GM13976 (cell line): ENCODE measurements at regions not wholly inside any gene's neighbourhood (a gene's known extent, or its start where the extent isn't known, plus 50 kb on each side); places are given as distances from the start of the nearest gene placed in this dataset.

ENCODE experiments used
- DNase-seq: peaks from one replicate; pipeline ENCODE4 v3.0.0; 2012; ENCODE audit warnings: low spot score
- in situ Hi-C: fragments of 300-500 bp; cut with MboI; formaldehyde crosslinking; loops from one replicate; pipeline ENCODE4 v1.12.0; 2022; ENCODE audit warnings: low sequenced_read_pairs, mixed read lengths, inconsistent platforms; ENCODE audit not compliant: unreplicated experiment
- TF ChIP-seq, protein P1 (sequence below): IDR thresholded peaks from 2 replicates; pipeline ENCODE4 v1.5.1; 2012; ENCODE audit warnings: borderline replicate concordance, mild to moderate bottlenecking; ENCODE audit not compliant: insufficient read depth; ENCODE audit errors: extremely low read depth, missing control alignments, control extremely low read depth

DNA sequence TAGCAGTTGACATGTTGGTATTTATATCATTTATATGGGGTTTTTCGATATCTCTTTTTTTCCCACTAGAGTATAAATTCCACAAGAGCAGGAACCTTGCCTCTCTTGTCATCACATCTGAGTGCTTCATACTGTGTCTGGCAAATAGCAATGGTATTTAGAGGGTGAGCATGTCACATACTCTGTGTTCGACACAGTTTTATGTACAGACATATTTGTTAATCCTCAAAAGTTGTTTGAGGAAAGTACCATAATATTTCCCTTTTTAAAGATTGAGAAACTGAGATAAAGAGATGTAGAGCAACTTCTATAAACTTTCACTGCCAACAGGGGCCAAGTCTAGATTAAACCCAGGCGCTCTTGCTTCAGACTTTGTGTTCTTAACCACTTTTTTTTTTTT lies 324.6 kb upstream of the PDGFD start:
- in situ Hi-C loops: no loop called here
- DNase-seq: no peak
- TF ChIP-seq, protein P1, sequence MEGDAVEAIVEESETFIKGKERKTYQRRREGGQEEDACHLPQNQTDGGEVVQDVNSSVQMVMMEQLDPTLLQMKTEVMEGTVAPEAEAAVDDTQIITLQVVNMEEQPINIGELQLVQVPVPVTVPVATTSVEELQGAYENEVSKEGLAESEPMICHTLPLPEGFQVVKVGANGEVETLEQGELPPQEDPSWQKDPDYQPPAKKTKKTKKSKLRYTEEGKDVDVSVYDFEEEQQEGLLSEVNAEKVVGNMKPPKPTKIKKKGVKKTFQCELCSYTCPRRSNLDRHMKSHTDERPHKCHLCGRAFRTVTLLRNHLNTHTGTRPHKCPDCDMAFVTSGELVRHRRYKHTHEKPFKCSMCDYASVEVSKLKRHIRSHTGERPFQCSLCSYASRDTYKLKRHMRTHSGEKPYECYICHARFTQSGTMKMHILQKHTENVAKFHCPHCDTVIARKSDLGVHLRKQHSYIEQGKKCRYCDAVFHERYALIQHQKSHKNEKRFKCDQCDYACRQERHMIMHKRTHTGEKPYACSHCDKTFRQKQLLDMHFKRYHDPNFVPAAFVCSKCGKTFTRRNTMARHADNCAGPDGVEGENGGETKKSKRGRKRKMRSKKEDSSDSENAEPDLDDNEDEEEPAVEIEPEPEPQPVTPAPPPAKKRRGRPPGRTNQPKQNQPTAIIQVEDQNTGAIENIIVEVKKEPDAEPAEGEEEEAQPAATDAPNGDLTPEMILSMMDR: no peak

DNA sequence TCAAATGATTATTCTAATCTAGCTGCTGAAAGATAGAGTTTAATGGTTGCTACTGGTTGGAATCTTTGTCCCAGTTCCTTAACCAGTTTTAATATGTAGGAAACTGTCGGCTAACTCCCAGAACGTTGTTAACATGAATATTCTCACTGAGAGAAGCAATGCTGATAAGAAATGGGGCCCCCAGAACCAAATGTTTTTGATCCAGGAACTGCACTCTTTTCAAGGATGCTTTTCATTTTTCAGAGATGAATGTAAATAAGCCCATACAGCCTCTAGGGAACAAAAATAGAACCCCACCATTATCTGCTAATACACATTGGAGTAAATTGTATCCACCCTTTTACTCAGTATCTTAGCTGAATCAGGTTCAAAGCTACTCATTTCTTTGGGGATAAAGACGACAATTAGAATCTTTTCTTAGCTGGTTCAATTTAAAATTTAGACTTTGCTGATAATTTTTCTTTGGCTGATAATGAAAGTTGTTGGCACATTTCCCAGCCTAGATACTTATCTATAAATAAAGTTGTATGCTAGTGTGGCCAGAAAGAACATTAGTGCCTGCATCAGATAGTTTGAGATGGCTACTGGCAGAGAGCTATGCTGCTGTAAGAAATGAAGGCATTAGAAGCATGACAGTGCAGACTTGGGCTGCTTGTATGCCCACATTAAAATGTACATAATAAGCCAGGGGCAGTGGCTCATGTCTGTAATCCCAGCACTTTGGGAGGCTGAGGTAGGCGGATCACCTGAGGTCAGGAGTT lies 323.3 kb upstream of the PDGFD start:
- in situ Hi-C loops: no loop called here
- no peak for DNase-seq
- TF ChIP-seq, protein P1: no peak

DNA sequence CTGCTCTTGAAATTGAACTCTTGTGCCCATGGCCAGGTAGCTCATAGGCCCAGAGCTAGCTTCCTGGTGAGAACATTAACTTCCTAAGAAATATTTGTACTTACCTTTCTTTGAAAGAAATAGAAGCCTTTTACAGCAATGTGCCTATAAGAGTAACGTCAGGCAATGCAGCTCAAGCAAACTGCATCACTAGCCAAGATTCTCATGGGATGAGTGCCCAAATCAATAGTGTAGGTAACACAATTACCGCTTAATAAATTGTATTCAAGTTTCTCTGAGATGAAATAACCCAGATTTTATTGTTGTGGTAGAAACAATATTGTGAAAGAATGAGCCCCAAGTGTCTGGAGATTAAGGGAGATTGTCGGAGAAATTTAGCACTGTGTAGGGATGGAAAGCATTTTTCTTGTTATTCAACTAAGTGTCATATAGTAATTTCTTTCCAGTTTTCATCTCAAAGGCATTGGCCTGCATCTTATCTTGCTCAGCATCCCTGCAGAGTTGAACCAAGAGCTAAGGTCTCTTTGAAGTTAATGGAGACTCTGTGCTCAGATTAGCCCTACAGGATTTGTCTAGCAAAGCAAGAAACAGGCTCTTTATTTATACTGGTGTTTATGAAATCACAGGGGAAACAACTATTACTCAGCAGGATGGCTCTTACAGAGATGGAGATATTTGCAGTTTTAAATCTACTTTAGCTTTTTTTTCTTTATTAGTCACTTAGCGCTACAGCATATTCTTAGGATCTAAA lies 321.0 kb upstream of the PDGFD start:
- DNase-seq: no peak
- TF ChIP-seq, protein P1: no peak
- in situ Hi-C loops: no loop called here

DNA sequence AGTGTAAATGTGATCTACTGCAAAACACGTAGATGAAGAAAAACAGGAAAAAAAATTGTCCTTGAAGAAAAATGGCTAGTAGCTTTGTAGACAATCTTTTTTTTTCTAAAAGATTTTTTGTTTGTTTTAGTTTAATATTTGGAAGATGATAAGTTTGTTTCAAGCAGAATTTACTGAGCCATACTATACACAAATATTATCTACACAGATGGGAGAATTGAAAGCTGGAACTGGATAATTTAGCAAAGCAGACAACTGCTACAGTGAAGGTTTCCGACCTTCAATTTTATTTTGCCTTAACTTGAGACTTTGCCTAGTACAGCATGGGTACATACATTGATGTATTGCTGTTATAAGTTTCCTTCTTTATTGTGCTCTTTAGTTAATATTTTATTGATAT lies 313.0 kb upstream of the PDGFD start:
- TF ChIP-seq, protein P1: no peak
- no peak for DNase-seq
- in situ Hi-C loops: no loop called here

DNA sequence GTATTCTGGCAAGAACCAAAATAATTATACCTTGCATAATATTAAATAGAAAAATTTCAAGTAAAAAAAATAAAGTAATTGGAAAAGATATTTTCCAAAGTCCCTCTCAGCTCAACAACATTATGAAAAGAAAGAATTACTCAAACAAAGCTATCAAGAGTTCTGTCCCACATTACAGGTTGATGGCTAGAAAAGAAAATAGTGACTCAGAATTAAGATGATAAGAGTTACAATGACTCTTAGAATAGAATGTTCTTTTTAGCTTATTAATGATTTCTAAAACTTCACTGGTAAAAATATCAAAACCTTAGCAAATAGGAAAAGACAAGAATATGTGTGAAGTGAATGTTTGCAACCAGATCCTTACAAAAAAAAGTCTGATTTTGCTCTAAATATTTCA lies 312.5 kb upstream of the PDGFD start:
- in situ Hi-C loops: no loop called here
- TF ChIP-seq, protein P1: no peak
- DNase-seq: no peak

DNA sequence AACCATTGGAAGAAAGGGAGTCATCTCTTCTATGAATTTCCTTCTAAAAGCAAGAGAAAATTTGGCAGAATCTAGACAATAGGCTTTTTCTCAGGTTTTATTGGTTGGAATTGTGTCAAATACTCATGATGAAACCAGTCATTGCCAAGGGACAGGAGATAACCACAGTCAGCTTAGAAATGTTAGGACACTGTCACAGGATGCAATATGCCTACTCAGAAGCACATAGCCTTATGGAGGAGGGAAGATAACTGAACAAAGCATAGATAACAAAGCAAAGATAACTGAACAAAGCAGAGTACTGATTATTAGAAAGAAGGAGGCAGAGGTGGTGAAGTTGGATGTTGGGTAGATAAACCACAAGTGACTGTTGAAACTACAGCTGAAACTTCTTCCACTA lies 303.5 kb upstream of the PDGFD start:
- DNase-seq: no peak
- TF ChIP-seq, protein P1: no peak
- in situ Hi-C loops: no loop called here
